DND-41 (cell line): ENCODE measurements at regions not wholly inside any gene's neighbourhood (a gene's known extent, or its start where the extent isn't known, plus 50 kb on each side); places are given as distances from the start of the nearest gene placed in this dataset.

Source experiments
- EZH2 ChIP-seq: IDR thresholded peaks from 3 replicates; pipeline ENCODE4 v1.6.1; 2012; ENCODE audit warnings: borderline replicate concordance, low read depth, mild to moderate bottlenecking, moderate library complexity, low read length, inconsistent platforms; ENCODE audit not compliant: severe bottlenecking
- TF ChIP-seq, protein P1 (sequence below): IDR thresholded peaks from 2 replicates; pipeline ENCODE4 v1.5.1; 2012; ENCODE audit warnings: borderline replicate concordance, low read length, moderate library complexity, mild to moderate bottlenecking; ENCODE audit not compliant: poor library complexity, severe bottlenecking; ENCODE audit errors: extremely low read depth

DNA sequence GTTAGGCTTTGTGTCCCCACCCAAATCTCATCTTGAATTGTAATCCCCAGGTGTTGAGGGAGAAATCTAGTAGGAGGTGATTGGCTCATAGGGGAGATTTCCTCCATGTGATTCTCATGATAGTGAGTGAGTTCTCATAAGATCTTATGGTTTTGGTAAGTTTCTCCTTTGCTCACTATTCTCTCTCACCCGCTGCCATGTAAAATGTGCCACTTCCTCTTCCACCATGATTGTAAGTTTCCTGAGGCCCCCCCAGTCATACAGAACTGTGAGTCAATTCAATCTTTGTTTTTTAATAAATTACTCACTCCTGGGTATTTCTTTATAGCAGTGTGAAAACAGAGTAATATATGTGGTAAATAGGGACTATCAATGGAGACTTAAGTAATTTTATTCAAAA is 434.5 kb upstream of the OLFM3 start:
- TF ChIP-seq, protein P1, sequence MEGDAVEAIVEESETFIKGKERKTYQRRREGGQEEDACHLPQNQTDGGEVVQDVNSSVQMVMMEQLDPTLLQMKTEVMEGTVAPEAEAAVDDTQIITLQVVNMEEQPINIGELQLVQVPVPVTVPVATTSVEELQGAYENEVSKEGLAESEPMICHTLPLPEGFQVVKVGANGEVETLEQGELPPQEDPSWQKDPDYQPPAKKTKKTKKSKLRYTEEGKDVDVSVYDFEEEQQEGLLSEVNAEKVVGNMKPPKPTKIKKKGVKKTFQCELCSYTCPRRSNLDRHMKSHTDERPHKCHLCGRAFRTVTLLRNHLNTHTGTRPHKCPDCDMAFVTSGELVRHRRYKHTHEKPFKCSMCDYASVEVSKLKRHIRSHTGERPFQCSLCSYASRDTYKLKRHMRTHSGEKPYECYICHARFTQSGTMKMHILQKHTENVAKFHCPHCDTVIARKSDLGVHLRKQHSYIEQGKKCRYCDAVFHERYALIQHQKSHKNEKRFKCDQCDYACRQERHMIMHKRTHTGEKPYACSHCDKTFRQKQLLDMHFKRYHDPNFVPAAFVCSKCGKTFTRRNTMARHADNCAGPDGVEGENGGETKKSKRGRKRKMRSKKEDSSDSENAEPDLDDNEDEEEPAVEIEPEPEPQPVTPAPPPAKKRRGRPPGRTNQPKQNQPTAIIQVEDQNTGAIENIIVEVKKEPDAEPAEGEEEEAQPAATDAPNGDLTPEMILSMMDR, result no peak
- no peak for TF ChIP-seq EZH2
